Neural cell (in vitro differentiated cells): ENCODE measurements at regions not wholly inside any gene's neighbourhood (a gene's known extent, or its start where the extent isn't known, plus 50 kb on each side); places are given as distances from the start of the nearest gene placed in this dataset.

Experiments used
- CTCF ChIP-seq: fragments of 450-650 bp; IDR thresholded peaks from 2 replicates; pipeline ENCODE4 v1.5.1; 2014; ENCODE audit warnings: antibody characterized with exemption, mild to moderate bottlenecking, moderate library complexity; ENCODE audit not compliant: poor library complexity, severe bottlenecking
- POLR2AphosphoS5 ChIP-seq: IDR thresholded peaks from 2 replicates; pipeline ENCODE4 v1.6.1; 2012

DNA sequence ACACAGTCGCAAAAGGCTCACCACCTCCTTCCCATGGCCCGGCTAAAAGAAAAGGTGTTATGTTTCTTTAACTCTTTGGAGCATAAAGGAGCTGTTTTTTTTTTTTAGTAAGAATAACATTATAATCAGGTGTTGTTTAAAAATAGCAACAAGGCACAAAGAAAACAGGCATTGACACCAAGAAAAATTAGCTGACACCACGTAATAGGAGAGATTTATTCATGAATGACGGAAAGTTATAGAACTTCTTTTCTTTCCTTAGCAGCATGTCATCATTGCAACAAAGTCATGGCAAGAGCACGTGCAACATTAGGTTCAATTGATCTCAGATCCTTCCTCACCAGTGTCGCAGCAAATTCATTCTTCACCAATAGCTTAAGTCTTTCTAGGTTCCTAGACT lies 302.9 kb upstream of the ZFP42 start:
- no peak for TF ChIP-seq POLR2AphosphoS5
- TF ChIP-seq CTCF, result no peak
